Lung (tissue), 11 donors: ENCODE measurements at regions not wholly inside any gene's neighbourhood (a gene's known extent, or its start where the extent isn't known, plus 50 kb on each side); places are given as distances from the start of the nearest gene placed in this dataset.

Source experiments
- ATAC-seq: fragments of 200-7000 bp; cut with Tn5 transposase; one replicate; pipeline ENCODE4 v1.9.1; 2020; ENCODE audit warnings: moderate number of reproducible peaks; ENCODE audit not compliant: insufficient read depth, low FRiP score
- DNase-seq, 3 donors: peaks; one replicate each; pipeline ENCODE4 v3.0.0-alpha.2; 2013 to 2017
- H3K27ac ChIP-seq, 2 donors: one replicate each; pipeline ENCODE4 v1.5.1; 2013; ENCODE audit warnings: mild to moderate bottlenecking in 2 of 2, moderate library complexity in 2 of 2, control low read depth in 1 of 2, inconsistent platforms in 1 of 2, low read depth in 1 of 2, low read length in 1 of 2
- H3K27me3 ChIP-seq, 3 donors: one replicate each; pipeline ENCODE4 v1.5.1; 2013; ENCODE audit warnings: low read length in 2 of 3; ENCODE audit not compliant: control insufficient read depth in 3 of 3, insufficient read depth in 3 of 3
- H3K36me3 ChIP-seq, 4 donors: one replicate each; pipeline ENCODE4 v1.5.1; 2013; ENCODE audit warnings: low read length in 4 of 4, mild to moderate bottlenecking in 1 of 4, moderate library complexity in 1 of 4; ENCODE audit not compliant: control insufficient read depth in 4 of 4, insufficient read depth in 4 of 4
- H3K4me1 ChIP-seq, 5 donors: one replicate each; pipeline ENCODE4 v1.5.1; 2013; ENCODE audit warnings: low read length in 5 of 5, mild to moderate bottlenecking in 2 of 5, moderate library complexity in 1 of 5; ENCODE audit not compliant: control insufficient read depth in 5 of 5, insufficient read depth in 5 of 5
- H3K4me3 ChIP-seq: one replicate; pipeline ENCODE4 v1.5.1; 2013; ENCODE audit warnings: mild to moderate bottlenecking, control low read depth, moderate library complexity
- H3K9ac ChIP-seq, 2 donors: one replicate each; pipeline ENCODE4 v1.5.1; 2013; ENCODE audit warnings: low read length in 2 of 2, control low read depth in 1 of 2; ENCODE audit not compliant: insufficient read depth in 1 of 2
- H3K9me3 ChIP-seq, 4 donors: one replicate each; pipeline ENCODE4 v1.5.1; 2013; ENCODE audit warnings: low read length in 3 of 4, mild to moderate bottlenecking in 1 of 4, moderate library complexity in 1 of 4; ENCODE audit not compliant: control insufficient read depth in 4 of 4, insufficient read depth in 3 of 4
- CTCF ChIP-seq: IDR thresholded peaks from 2 replicates; pipeline ENCODE4 v1.5.1; 2012; ENCODE audit warnings: mild to moderate bottlenecking; ENCODE audit errors: control extremely low read depth, extremely low read depth
- WGBS, 2 donors: extraction: QIAGEN DNeasy Blood & Tissue Kit; methylation state at CpG; one replicate each; pipeline ENCODE4 v1.1.7; 2013; 5-methylcytosine and 5-hydroxymethylcytosine counted together
- donor health status: control.
- donor health status: control.
- donor health status: Bipolar disorder and iron deficiency.
- donor health status: healthy.
- donor health status: DM: yes; HTN: yes; CAD: no.

DNA sequence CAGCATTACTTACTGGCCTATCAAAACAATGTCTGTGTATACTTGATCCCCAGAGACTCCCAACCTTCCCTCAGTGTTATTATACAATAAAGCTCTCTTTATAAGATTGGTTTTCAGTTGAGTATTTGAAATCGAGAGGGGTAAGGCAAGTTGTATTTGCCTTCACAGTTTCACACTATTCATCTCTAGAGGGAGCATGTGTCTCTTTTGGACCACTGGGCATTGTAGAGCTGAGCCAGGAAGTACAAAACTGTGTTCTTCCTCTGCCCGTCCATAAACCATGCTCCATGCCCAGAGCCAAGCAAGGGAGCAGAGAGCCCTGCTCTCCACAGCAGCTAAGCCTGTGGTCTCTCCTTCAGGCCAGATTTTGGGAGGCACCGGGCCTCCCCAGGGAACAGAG is 61.5 kb upstream of the HHIP start:
- H3K4me1 ChIP-seq: peaks cover 0 to 6% (median 0%) of the 10 kb centered on the region in 5 donors
- 58 to 77% methylated on average over 3 of the region's 3 CpGs for WGBS, 2 donors
- DNase-seq (no peak), ATAC-seq (no peak)
- H3K27me3 ChIP-seq: no peaks in the 10 kb centered on the region
- no peaks in the 10 kb centered on the region for H3K9me3 ChIP-seq
- no peaks in the 10 kb centered on the region for H3K36me3 ChIP-seq
- no peak overlapping the region for H3K4me3 ChIP-seq
- no peak for TF ChIP-seq CTCF
- H3K9ac ChIP-seq: no peak overlapping the region
- H3K27ac ChIP-seq: peak overlapping the region in 1 of 2 donors; percentile 71

GRCh38 chr4:144589512-144589911 is 56.4 kb upstream of the HHIP start:
- H3K4me3 ChIP-seq: no peak overlapping the region
- whole genome bisulfite sequencing, 2 donors: 66 to 72% methylated on average over 2 of the region's 2 CpGs
- peaks cover 0 to 2% (median 0%) of the 10 kb centered on the region in 4 donors for H3K9me3 ChIP-seq
- DNase-seq (no peak), ATAC-seq (no peak)
- H3K9ac ChIP-seq: no peak overlapping the region
- H3K4me1 ChIP-seq: peaks cover 0 to 14% (median 8%) of the 10 kb centered on the region in 5 donors
- no peak overlapping the region for H3K27ac ChIP-seq
- TF ChIP-seq CTCF: no peak
- H3K27me3 ChIP-seq: no peaks in the 10 kb centered on the region
- H3K36me3 ChIP-seq: no peaks in the 10 kb centered on the region

GRCh38 chr4:144590020-144590419 is 55.9 kb upstream of the HHIP start:
- Histone ChIP-seq H3K9ac (no peak overlapping the region), H3K9me3 (peaks cover 0 to 2% (median 0%) of the 10 kb centered on the region in 4 donors), H3K27me3 (no peaks in the 10 kb centered on the region), H3K36me3 (no peaks in the 10 kb centered on the region), H3K27ac (no peak overlapping the region), H3K4me3 (no peak overlapping the region), H3K4me1 (peaks cover 0 to 14% (median 8%) of the 10 kb centered on the region in 5 donors)
- whole genome bisulfite sequencing, 2 donors: 69 to 82% methylated on average over 1 of the region's 1 CpG
- DNase-seq (no peak), ATAC-seq (no peak)
- TF ChIP-seq CTCF: no peak

DNA sequence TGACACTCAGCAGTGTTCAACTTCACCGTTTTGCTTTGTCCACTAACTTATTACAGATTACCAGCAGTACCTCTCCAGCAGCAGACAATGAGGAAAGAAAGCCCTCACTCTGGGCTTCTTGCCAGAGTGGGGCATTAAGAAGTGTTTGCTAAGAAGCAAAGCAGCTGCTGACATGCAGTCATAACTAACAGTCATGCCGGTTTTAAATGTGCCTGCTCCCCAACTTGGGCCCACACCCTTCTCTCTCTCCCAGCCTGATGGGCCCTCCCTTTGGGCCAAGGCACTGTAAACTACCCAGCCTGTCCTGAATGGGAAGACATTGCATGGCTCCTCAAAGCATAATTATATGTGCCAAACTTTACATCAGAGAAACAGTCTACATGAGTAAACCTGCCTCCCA is 54.6 kb upstream of the HHIP start:
- Histone ChIP-seq H3K9me3 (peaks cover 0 to 2% (median 0%) of the 10 kb centered on the region in 4 donors), H3K4me1 (peaks cover 0 to 14% (median 8%) of the 10 kb centered on the region in 5 donors), H3K9ac (no peak overlapping the region), H3K27me3 (no peaks in the 10 kb centered on the region), H3K27ac (no peak overlapping the region), H3K4me3 (no peak overlapping the region), H3K36me3 (no peaks in the 10 kb centered on the region)
- ATAC-seq (peak; percentile 63), DNase-seq (peak; percentile 89 to 93 (median 92))
- 11 to 23% methylated on average over 2 of the region's 2 CpGs for WGBS, 2 donors
- TF ChIP-seq CTCF: no peak
